IMR-90 (cell line): ENCODE measurements at regions not wholly inside any gene's neighbourhood (a gene's known extent, or its start where the extent isn't known, plus 50 kb on each side); places are given as distances from the start of the nearest gene placed in this dataset.

Experiments
- ATAC-seq: fragments of 200-7000 bp; cut with Tn5 transposase; 2 replicates; pipeline ENCODE4 v1.9.1; 2020; ENCODE audit warnings: low read depth, mild to moderate bottlenecking, moderate library complexity
- BruUV-seq: library from RNA; stranded (reverse); fragments of 400-500 nt; replicated peaks from 2 replicates; lab custom pipeline; 2021; lab: Mats Ljungman, UMichigan
- CTCF ChIA-PET: fragments of 300-600 bp; formaldehyde crosslinking; extraction: SDS; loops from one replicate; lab custom pipeline; 2021; ENCODE audit warnings: antibody characterized with exemption; lab: Yijun Ruan, JAX
- POLR2A ChIA-PET: fragments of 300-600 bp; sonication (Branson Sonifier 250); formaldehyde crosslinking; loops from one replicate; lab custom pipeline; 2022; ENCODE audit warnings: antibody characterized with exemption; ENCODE audit not compliant: unreplicated experiment; lab: Charles Lee
- DNase-seq: peaks from one replicate; pipeline ENCODE4 v3.0.0; 2013
- H2AFZ ChIP-seq: replicated peaks from 2 replicates; pipeline ENCODE3; 2013; ENCODE audit warnings: low read length, mild to moderate bottlenecking; ENCODE audit not compliant: poor library complexity
- H2AK5ac ChIP-seq: 2 replicates; pipeline ENCODE4 v1.6.1; 2013; ENCODE audit warnings: low read depth, low read length, inconsistent platforms
- H2AK9ac ChIP-seq: replicated peaks from 2 replicates; pipeline ENCODE3; 2013; ENCODE audit warnings: mild to moderate bottlenecking, low read depth, low read length, moderate library complexity; ENCODE audit not compliant: poor library complexity
- H2BK120ac ChIP-seq: 2 replicates; pipeline ENCODE4 v1.6.1; 2013; ENCODE audit warnings: low read depth, low read length, inconsistent platforms
- H2BK15ac ChIP-seq: 3 replicates; pipeline ENCODE4 v1.6.1; 2013; ENCODE audit warnings: low read depth, low read length, inconsistent platforms
- H2BK20ac ChIP-seq: 2 replicates; pipeline ENCODE4 v1.6.1; 2013; ENCODE audit warnings: low read depth, mild to moderate bottlenecking, inconsistent platforms, low read length, moderate library complexity
- H2BK5ac ChIP-seq: 2 replicates; pipeline ENCODE4 v1.6.1; 2013; ENCODE audit warnings: mild to moderate bottlenecking, low read depth, low read length, inconsistent platforms; ENCODE audit not compliant: poor library complexity, severe bottlenecking
- H3K14ac ChIP-seq: replicated peaks from 2 replicates; pipeline ENCODE4 v1.6.1; 2013; ENCODE audit warnings: low read depth, low read length, inconsistent platforms
- H3K18ac ChIP-seq: 2 replicates; pipeline ENCODE4 v1.6.1; 2013; ENCODE audit warnings: low read depth, low read length, control low read depth
- H3K23ac ChIP-seq: 2 replicates; pipeline ENCODE4 v1.6.1; 2013; ENCODE audit warnings: low read depth, low read length, inconsistent platforms
- H3K27ac ChIP-seq: 2 replicates; pipeline ENCODE4 v1.5.1; 2013; ENCODE audit warnings: mild to moderate bottlenecking, control low read depth, low read length; ENCODE audit not compliant: insufficient read depth
- H3K27me3 ChIP-seq: 2 replicates; pipeline ENCODE4 v1.6.1; 2013; ENCODE audit warnings: low read length; ENCODE audit not compliant: control insufficient read depth, insufficient read depth
- H3K36me3 ChIP-seq: 2 replicates; pipeline ENCODE4 v1.6.1; 2013; ENCODE audit warnings: low read length, mixed read lengths; ENCODE audit not compliant: control insufficient read depth, insufficient read depth
- H3K4ac ChIP-seq: 2 replicates; pipeline ENCODE4 v1.6.1; 2013; ENCODE audit warnings: low read depth, low read length, inconsistent platforms
- H3K4me1 ChIP-seq: 2 replicates; pipeline ENCODE4 v1.6.1; 2013; ENCODE audit warnings: low read length, mixed read lengths; ENCODE audit not compliant: control insufficient read depth, insufficient read depth
- H3K4me2 ChIP-seq: 2 replicates; pipeline ENCODE4 v1.6.1; 2013; ENCODE audit warnings: low read depth, mild to moderate bottlenecking, control low read depth, low read length, moderate library complexity
- H3K4me3 ChIP-seq: 2 replicates; pipeline ENCODE4 v1.5.1; 2013; ENCODE audit warnings: low read depth, mild to moderate bottlenecking, control low read depth, low read length, moderate library complexity; ENCODE audit not compliant: insufficient read depth
- H3K56ac ChIP-seq: 2 replicates; pipeline ENCODE4 v1.6.1; 2013; ENCODE audit warnings: low read length, inconsistent platforms; ENCODE audit not compliant: insufficient read depth; ENCODE audit errors: extremely low read depth
- H3K79me1 ChIP-seq, 2 experiments: 2 replicates each; pipeline ENCODE4 v1.6.1; 2013; ENCODE audit warnings: low read length in 2 of 2, inconsistent platforms in 1 of 2, low read depth in 1 of 2
- H3K9ac ChIP-seq: 2 replicates; pipeline ENCODE4 v1.6.1; 2013; ENCODE audit warnings: low read depth, low read length, control low read depth
- H3K9me1 ChIP-seq: 2 replicates; pipeline ENCODE4 v1.6.1; 2013; ENCODE audit warnings: low read length, inconsistent platforms; ENCODE audit not compliant: insufficient read depth
- H3K9me3 ChIP-seq: 2 replicates; pipeline ENCODE4 v1.6.1; 2013; ENCODE audit warnings: low read length; ENCODE audit not compliant: control insufficient read depth, insufficient read depth
- H4K20me1 ChIP-seq: 2 replicates; pipeline ENCODE4 v1.6.1; 2013; ENCODE audit warnings: low read length, inconsistent platforms; ENCODE audit not compliant: insufficient read depth
- H4K5ac ChIP-seq: 2 replicates; pipeline ENCODE4 v1.6.1; 2013; ENCODE audit warnings: mild to moderate bottlenecking, low read depth, low read length, control low read depth
- H4K8ac ChIP-seq, 2 experiments: 2 replicates each; pipeline ENCODE4 v1.6.1; 2013; ENCODE audit warnings: low read depth in 2 of 2, low read length in 2 of 2, control low read depth in 1 of 2, inconsistent platforms in 1 of 2
- H4K91ac ChIP-seq: 2 replicates; pipeline ENCODE4 v1.6.1; 2013; ENCODE audit warnings: low read depth, low read length, inconsistent platforms; ENCODE audit not compliant: insufficient read depth
- BHLHE40 ChIP-seq: fragments of 150-350 bp; IDR thresholded peaks from 2 replicates; pipeline ENCODE4 v1.6.1; 2016; ENCODE audit warnings: mild to moderate bottlenecking, low read depth, low read length
- CHD1 ChIP-seq: IDR thresholded peaks from 2 replicates; pipeline ENCODE4 v1.6.1; 2012; ENCODE audit warnings: low read depth, low read length, improper control_type of control experiment
- FOS ChIP-seq: fragments of 150-350 bp; IDR thresholded peaks from 2 replicates; pipeline ENCODE4 v1.6.1; 2016; ENCODE audit warnings: low read depth, low read length
- MAZ ChIP-seq: IDR thresholded peaks from 2 replicates; pipeline ENCODE4 v1.6.1; 2012; ENCODE audit warnings: low read depth, mild to moderate bottlenecking, low read length, improper control_type of control experiment, moderate library complexity, borderline replicate concordance
- WGBS, 2 experiments: methylation state at CpG; one replicate each; pipeline versions ENCODE4 v1.1.5 to v1.1.7; 2013; ENCODE audit warnings: missing lambda C conversion rate in 2 of 2; ENCODE audit not compliant: insufficient read length in 1 of 2; ENCODE audit errors: extremely low coverage in 2 of 2; 5-methylcytosine and 5-hydroxymethylcytosine counted together
- dilution Hi-C: fragments of 300-500 bp; cut with HindIII; formaldehyde crosslinking; loops from one replicate; pipeline ENCODE4 v1.14.3; 2018; ENCODE audit warnings: low sequenced_read_pairs; ENCODE audit not compliant: unreplicated experiment
- in situ Hi-C: fragments of 300-500 bp; cut with MboI; formaldehyde crosslinking; loops from 3 replicates; pipeline ENCODE4 v1.14.3; 2019; ENCODE audit warnings: low sequenced_read_pairs, inconsistent platforms, mixed read lengths
- intact Hi-C: fragments of 100-400 bp; cut with micrococcal nuclease; formaldehyde crosslinking; loops from 2 replicates; pipeline ENCODE4 v1.10.0; 2022

DNA sequence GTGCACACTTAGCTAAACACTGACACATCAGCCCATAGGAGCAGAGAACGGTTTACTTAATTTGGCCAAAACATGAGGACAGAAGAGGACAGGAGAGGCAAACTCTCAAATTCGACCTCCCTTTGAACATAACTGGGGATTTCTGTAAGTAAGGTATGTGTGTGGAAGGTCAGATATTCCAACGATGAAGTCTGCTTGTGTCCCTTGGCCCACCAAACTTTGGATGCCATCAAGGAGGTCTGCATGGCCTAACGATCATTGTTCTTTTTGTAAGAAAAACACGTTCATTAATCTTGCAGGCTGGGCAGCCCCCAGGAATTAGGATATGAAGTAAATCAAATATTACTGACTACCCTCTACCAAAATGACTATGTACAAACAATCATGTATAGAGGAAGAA lies 908.5 kb upstream of the ATXN7L3B start:
- H3K18ac ChIP-seq, result no peak overlapping the region
- no peak overlapping the region for H3K14ac ChIP-seq
- H3K9me1 ChIP-seq, result no peaks in the 10 kb centered on the region
- no peak overlapping the region for H2BK15ac ChIP-seq
- H3K56ac ChIP-seq, result no peak overlapping the region
- no peak for ATAC-seq
- no peak for DNase-seq
- no peak overlapping the region for H2BK120ac ChIP-seq
- no peaks in the 10 kb centered on the region for H3K4me1 ChIP-seq
- H2BK20ac ChIP-seq, result no peak overlapping the region
- H3K27me3 ChIP-seq, result no peaks in the 10 kb centered on the region
- no peak overlapping the region for H3K27ac ChIP-seq
- POLR2A ChIA-PET, result no interaction called here
- no peak overlapping the region for H3K9ac ChIP-seq
- H4K20me1 ChIP-seq, result no peaks in the 10 kb centered on the region
- H3K4ac ChIP-seq, result no peak overlapping the region
- WGBS, 2 experiments, result no CpG with 5 or more reads among the region's 5 CpGs
- H2AK9ac ChIP-seq, result no peak overlapping the region
- H3K36me3 ChIP-seq, result no peaks in the 10 kb centered on the region
- intact Hi-C loops, result no loop called here
- in situ Hi-C loops, result no loop called here
- no peak overlapping the region for H4K91ac ChIP-seq
- H2BK5ac ChIP-seq, result no peak overlapping the region
- H2AFZ ChIP-seq, result no peak overlapping the region
- H4K5ac ChIP-seq, result no peak overlapping the region
- no peak overlapping the region for H2AK5ac ChIP-seq
- BruUV-seq, result no TSS peak
- H3K79me1 ChIP-seq, result no peaks in the 10 kb centered on the region
- peaks cover 3% of the 10 kb centered on the region; the same call in 1 of the 2 replicates for H3K9me3 ChIP-seq
- H4K8ac ChIP-seq, result no peak overlapping the region
- dilution Hi-C loops, result no loop called here
- CTCF ChIA-PET, result no interaction called here
- no peak overlapping the region for H3K23ac ChIP-seq
- H3K4me2 ChIP-seq, result no peak overlapping the region
- no peak for TF ChIP-seq MAZ
- TF ChIP-seq FOS, result no peak
- no peak for TF ChIP-seq BHLHE40
- TF ChIP-seq CHD1, result no peak
- H3K4me3 ChIP-seq, result no peak overlapping the region
